Type B pancreatic cell (in vitro differentiated cells): ENCODE measurements at regions not wholly inside any gene's neighbourhood (a gene's known extent, or its start where the extent isn't known, plus 50 kb on each side); places are given as distances from the start of the nearest gene placed in this dataset.

Experiments
- DNase-seq: peaks from one replicate; pipeline ENCODE4 v3.0.0; 2021; ENCODE audit warnings: mixed read lengths; ENCODE audit not compliant: unreplicated experiment; ENCODE audit errors: extremely low spot score
- H3K27ac Mint-ChIP-seq: 2 replicates; pipeline ENCODE4 v1.8.0; 2021; ENCODE audit warnings: mild to moderate bottlenecking, mixed read lengths
- H3K27me3 Mint-ChIP-seq: 2 replicates; pipeline ENCODE4 v1.8.0; 2021; ENCODE audit warnings: mixed read lengths
- H3K36me3 Mint-ChIP-seq: 2 replicates; pipeline ENCODE4 v1.8.0; 2021; ENCODE audit warnings: mixed read lengths
- H3K4me1 Mint-ChIP-seq: one replicate; pipeline ENCODE4 v1.8.0; 2021; ENCODE audit warnings: mixed read lengths; ENCODE audit not compliant: unreplicated experiment
- H3K4me3 Mint-ChIP-seq: 2 replicates; pipeline ENCODE4 v1.8.0; 2021; ENCODE audit warnings: mild to moderate bottlenecking, mixed read lengths
- H3K9me3 Mint-ChIP-seq: 2 replicates; pipeline ENCODE4 v1.8.0; 2021; ENCODE audit warnings: mixed read lengths
- CTCF ChIP-seq: fragments of 200-600 bp; sonication (generic); conservative IDR thresholded peaks from 2 replicates; pipeline ENCODE4 v1.5.0; 2021; ENCODE audit warnings: antibody characterized with exemption, mild to moderate bottlenecking

- H3K4me1 Mint-ChIP-seq, result peaks cover 7% of the 10 kb centered on the region
- DNase-seq, result no peak
- no peaks in the 10 kb centered on the region for H3K36me3 Mint-ChIP-seq
- no peaks in the 10 kb centered on the region for H3K27me3 Mint-ChIP-seq
- TF ChIP-seq CTCF, result no peak
- no peak overlapping the region for H3K4me3 Mint-ChIP-seq
- no peak overlapping the region for H3K27ac Mint-ChIP-seq
- H3K9me3 Mint-ChIP-seq, result peaks cover 5% of the 10 kb centered on the region
Observed at GRCh38 chr9:99415606-99416005, 193.5 kb downstream of the SEC61B start.

GRCh38 chr9:99416007-99416406 is 193.9 kb downstream of the SEC61B start:
- H3K4me3 Mint-ChIP-seq, result no peak overlapping the region
- TF ChIP-seq CTCF, result no peak

GRCh38 chr9:99419070-99419469 is 197.0 kb downstream of the SEC61B start:
- H3K27me3 Mint-ChIP-seq, result no peaks in the 10 kb centered on the region
- H3K27ac Mint-ChIP-seq, result no peak overlapping the region
- no peaks in the 10 kb centered on the region for H3K4me1 Mint-ChIP-seq
- no peak for DNase-seq
- no peaks in the 10 kb centered on the region for H3K9me3 Mint-ChIP-seq
- no peak overlapping the region for H3K4me3 Mint-ChIP-seq
- no peaks in the 10 kb centered on the region for H3K36me3 Mint-ChIP-seq
- no peak for TF ChIP-seq CTCF

More at GRCh38 chr9:99416007-99416406, 193.9 kb downstream of the SEC61B start:
- Mint-ChIP-seq H3K27me3 (no peaks in the 10 kb centered on the region), H3K27ac (no peak overlapping the region), H3K9me3 (peaks cover 5% of the 10 kb centered on the region), H3K4me1 (peaks cover 5% of the 10 kb centered on the region), H3K36me3 (no peaks in the 10 kb centered on the region)
- no peak for DNase-seq

- Mint-ChIP-seq H3K4me1 (peaks cover 1% of the 10 kb centered on the region), H3K27ac (no peak overlapping the region), H3K4me3 (no peak overlapping the region), H3K36me3 (no peaks in the 10 kb centered on the region), H3K9me3 (no peaks in the 10 kb centered on the region), H3K27me3 (no peaks in the 10 kb centered on the region)
- no peak for DNase-seq
- TF ChIP-seq CTCF, result no peak
Observed at GRCh38 chr9:99421369-99421768, 199.3 kb downstream of the SEC61B start.

GRCh38 chr9:99425124-99425523 is 203.0 kb downstream of the SEC61B start:
- Mint-ChIP-seq H3K27me3 (no peaks in the 10 kb centered on the region), H3K27ac (no peak overlapping the region), H3K36me3 (no peaks in the 10 kb centered on the region), H3K4me3 (no peak overlapping the region), H3K9me3 (no peaks in the 10 kb centered on the region), H3K4me1 (peaks cover 5% of the 10 kb centered on the region)
- no peak for DNase-seq
- no peak for TF ChIP-seq CTCF
